Erythroblast (primary cell): ENCODE measurements at regions not wholly inside any gene's neighbourhood (a gene's known extent, or its start where the extent isn't known, plus 50 kb on each side); places are given as distances from the start of the nearest gene placed in this dataset.

ENCODE experiments used
- GATA1 ChIP-seq: IDR thresholded peaks from 2 replicates; pipeline ENCODE4 v1.6.1; 2011; ENCODE audit warnings: low read depth, mild to moderate bottlenecking, control low read depth, low read length, moderate library complexity
- POLR2A ChIP-seq: IDR thresholded peaks from 2 replicates; pipeline ENCODE4 v1.6.1; 2011; ENCODE audit warnings: mild to moderate bottlenecking, low read length

- no peak for TF ChIP-seq POLR2A
- TF ChIP-seq GATA1 = no peak
Observed at GRCh38 chr1:189046127-189046526, 1431.5 kb downstream of the BRINP3 start.
